T-helper 17 cell (primary cell): ENCODE measurements at regions not wholly inside any gene's neighbourhood (a gene's known extent, or its start where the extent isn't known, plus 50 kb on each side); places are given as distances from the start of the nearest gene placed in this dataset.
"Not testable (repeated sequence)": the region's sequence is repeated elsewhere in the genome, so short reads cannot be mapped to it uniquely, and the experiment has no call there.

Experiments
- ATAC-seq: fragments of 150-1000 bp; cut with Tn5 transposase; 2 replicates; pipeline ENCODE4 v1.10.0; 2021; ENCODE audit warnings: mild to moderate bottlenecking, moderate library complexity
- DNase-seq, 3 donors: peaks; one replicate each; pipeline versions ENCODE4 v3.0.0 to v3.0.0-alpha.2; 2020 to 2021
- H3K9me3 ChIP-seq: one replicate; pipeline ENCODE4 v1.7.0; 2013; ENCODE audit warnings: low read length, mild to moderate bottlenecking; ENCODE audit not compliant: control insufficient read depth, poor library complexity, severe bottlenecking
- H3K27ac Mint-ChIP-seq: one replicate; pipeline ENCODE4 v1.8.0; 2022; ENCODE audit warnings: mild to moderate bottlenecking, moderate library complexity, mixed read lengths
- H3K27me3 Mint-ChIP-seq: one replicate; pipeline ENCODE4 v1.8.0; 2022; ENCODE audit warnings: mixed read lengths
- H3K36me3 Mint-ChIP-seq: one replicate; pipeline ENCODE4 v1.8.0; 2022; ENCODE audit warnings: low read depth, mixed read lengths
- H3K4me1 Mint-ChIP-seq: one replicate; pipeline ENCODE4 v1.8.0; 2022; ENCODE audit warnings: mild to moderate bottlenecking, mixed read lengths
- H3K4me3 Mint-ChIP-seq: one replicate; pipeline ENCODE4 v1.8.0; 2022; ENCODE audit warnings: mild to moderate bottlenecking, moderate library complexity, mixed read lengths

DNA sequence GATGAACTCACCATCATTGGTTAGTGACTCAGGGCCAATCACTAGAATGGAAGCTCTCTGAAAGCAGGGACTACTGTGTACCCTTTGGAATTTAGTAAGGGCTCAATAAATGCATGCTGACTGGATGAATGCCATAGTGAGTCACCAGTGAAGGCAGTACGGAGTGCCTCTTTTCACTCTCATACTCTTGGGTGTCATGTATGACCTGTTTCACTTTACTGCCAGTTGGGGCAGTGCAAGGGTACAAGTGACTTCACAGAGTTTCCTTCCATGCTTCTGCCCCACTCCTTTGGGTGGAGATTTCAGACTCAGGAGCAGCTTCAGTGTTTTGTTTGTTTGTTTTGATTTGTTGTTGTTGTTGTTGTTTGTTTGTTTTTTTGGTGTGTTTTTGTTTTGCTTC is 57.7 kb downstream of the SOX3 start:
- no peak overlapping the region for H3K4me3 Mint-ChIP-seq
- H3K27me3 Mint-ChIP-seq: no peaks in the 10 kb centered on the region
- H3K4me1 Mint-ChIP-seq: no peaks in the 10 kb centered on the region
- ATAC-seq (no peak), DNase-seq (no peak)
- H3K27ac Mint-ChIP-seq: no peak overlapping the region
- H3K9me3 ChIP-seq: no peaks in the 10 kb centered on the region
- no peaks in the 10 kb centered on the region for H3K36me3 Mint-ChIP-seq

DNA sequence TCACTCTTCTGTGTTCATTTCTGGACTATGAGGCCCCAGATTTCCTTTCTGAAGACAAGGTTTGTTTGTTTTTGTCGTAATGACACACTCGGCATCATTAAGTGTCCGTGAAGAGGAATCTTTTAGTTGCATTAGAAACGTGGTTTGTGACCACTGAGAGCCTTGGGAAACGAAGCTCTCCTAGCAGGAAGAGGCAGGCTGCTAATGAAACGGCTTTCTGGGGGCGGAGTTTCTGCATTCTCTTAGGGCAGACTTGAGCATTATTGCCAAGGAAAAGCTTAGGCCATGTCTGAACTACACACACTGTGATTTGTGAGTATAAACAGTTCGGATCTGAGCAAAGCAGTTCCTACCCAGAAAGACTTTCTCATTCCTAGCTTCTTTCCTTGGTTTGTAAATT is 64.0 kb downstream of the SOX3 start:
- no peaks in the 10 kb centered on the region for H3K4me1 Mint-ChIP-seq
- no peak overlapping the region for H3K27ac Mint-ChIP-seq
- H3K36me3 Mint-ChIP-seq: no peaks in the 10 kb centered on the region
- no peak overlapping the region for H3K4me3 Mint-ChIP-seq
- H3K27me3 Mint-ChIP-seq: peaks cover 7% of the 10 kb centered on the region
- no peak for ATAC-seq
- DNase-seq: no peak
- H3K9me3 ChIP-seq: no peaks in the 10 kb centered on the region

DNA sequence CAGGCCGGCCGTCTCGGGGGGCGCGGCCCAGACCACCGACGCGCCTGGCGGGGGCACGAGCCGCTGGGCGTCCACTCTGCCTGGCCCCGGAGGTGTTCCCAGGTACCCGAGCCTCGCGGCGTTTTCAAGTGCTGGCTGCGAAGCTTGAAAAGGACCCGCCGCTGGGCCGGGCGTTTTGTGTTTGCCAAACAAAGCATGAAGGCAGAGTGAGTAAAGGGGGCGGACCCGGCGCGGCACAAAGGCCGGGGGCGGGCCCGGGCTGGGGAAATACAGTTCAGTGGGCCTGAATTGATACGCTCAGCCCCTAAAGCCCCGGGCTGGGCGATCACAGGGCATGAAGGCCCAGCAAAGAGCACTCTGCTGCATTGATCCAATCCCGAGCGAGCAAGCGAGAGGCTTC is 65.4 kb downstream of the SOX3 start:
- H3K27me3 Mint-ChIP-seq: peaks cover 7% of the 10 kb centered on the region
- no peaks in the 10 kb centered on the region for H3K4me1 Mint-ChIP-seq
- H3K36me3 Mint-ChIP-seq: no peaks in the 10 kb centered on the region

DNA sequence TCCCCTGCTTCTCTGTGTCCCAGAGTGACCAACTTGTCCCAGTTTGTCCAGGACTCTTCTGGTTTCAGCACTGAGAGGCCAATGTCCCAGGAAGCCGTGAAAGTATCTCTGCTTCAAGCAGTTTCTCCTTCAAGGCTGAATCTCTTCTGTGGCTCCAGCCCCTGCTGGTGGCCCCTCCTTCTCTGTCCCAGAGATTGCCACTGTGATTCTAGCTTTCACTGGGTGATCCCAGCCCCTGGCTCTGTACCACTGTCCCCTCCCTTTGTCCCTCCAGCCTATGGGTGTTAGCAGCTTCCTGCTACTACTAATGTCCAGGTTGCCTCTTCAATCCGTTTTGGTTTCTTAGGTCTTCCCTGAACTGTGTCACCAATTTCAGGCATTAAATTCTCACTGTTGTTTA is 70.5 kb downstream of the SOX3 start:
- DNase-seq (no peak), ATAC-seq (no peak)
- H3K36me3 Mint-ChIP-seq: no peaks in the 10 kb centered on the region
- H3K9me3 ChIP-seq: no peaks in the 10 kb centered on the region
- peaks cover 11% of the 10 kb centered on the region for H3K27me3 Mint-ChIP-seq
- no peaks in the 10 kb centered on the region for H3K4me1 Mint-ChIP-seq
- H3K27ac Mint-ChIP-seq: no peak overlapping the region
- no peak overlapping the region for H3K4me3 Mint-ChIP-seq

More for the DNA sequence above, 65.4 kb downstream of the SOX3 start:
- Mint-ChIP-seq H3K4me3 (no peak overlapping the region), H3K27ac (no peak overlapping the region)
- no peaks in the 10 kb centered on the region for H3K9me3 ChIP-seq
- ATAC-seq (no peak), DNase-seq (no peak)

DNA sequence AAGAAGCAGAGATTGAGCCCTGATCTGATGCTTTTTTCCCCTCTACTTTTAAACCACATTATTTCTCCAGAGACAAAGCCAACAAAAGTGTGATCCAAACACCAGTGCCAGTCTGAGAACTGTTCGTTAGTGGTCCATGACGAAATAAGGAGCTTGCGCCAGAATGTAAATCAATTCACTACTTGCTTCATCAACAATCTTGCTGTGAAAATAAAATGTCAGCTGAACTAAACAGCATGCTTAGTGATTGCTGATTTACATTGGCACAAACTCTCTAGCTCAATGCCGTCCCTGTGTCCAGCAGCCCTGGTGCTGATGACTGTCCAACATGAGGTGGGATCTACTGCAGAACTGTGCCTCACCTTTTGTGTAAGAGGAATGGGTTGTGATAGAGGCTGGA is 71.3 kb downstream of the SOX3 start:
- ATAC-seq: no peak
- H3K36me3 Mint-ChIP-seq: no peaks in the 10 kb centered on the region
- H3K27me3 Mint-ChIP-seq: peaks cover 11% of the 10 kb centered on the region

DNA sequence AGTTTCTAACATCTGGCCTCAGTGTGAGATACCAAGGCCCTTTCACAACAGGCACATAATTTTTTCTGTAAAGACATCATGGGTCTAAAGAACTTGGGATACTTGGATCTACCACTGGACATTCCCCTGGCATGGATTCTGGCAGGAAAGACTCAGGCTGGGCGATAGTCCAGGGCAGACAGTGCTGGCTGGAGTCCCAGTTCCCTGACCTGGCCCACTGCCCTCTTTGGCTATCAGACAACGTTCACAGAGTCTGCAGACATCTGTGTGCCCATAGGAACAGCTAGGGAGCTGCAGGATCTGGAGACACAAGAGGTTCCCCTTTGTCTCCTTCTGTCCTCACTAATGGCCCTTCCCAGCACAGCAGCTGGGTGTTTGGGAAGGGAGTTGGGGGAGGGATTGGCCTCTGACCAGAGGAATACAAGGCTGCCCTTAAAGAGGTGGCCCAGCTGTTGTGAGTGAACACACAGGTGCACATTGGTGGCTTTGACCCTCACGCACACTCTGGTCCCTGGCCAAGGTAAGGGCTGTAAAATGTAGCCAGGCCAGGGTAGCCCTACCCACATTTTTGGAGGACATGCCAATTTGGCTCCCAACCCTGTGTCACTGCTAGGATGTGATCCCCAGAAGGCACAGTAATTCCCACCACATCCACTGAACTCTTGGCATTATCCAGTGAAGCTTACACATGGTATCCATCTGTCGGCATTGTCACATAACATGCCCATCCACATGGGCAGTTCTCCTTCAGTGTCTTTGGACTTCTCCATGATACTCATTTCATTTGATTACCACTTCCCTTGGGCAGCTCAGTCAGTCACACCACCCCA is 72.3 kb downstream of the SOX3 start:
- H3K27me3 Mint-ChIP-seq: peaks cover 5% of the 10 kb centered on the region
- H3K4me3 Mint-ChIP-seq: no peak overlapping the region
- no peaks in the 10 kb centered on the region for H3K9me3 ChIP-seq
- H3K36me3 Mint-ChIP-seq: no peaks in the 10 kb centered on the region
- H3K27ac Mint-ChIP-seq: no peak overlapping the region
- ATAC-seq (no peak), DNase-seq (no peak)
- no peaks in the 10 kb centered on the region for H3K4me1 Mint-ChIP-seq

More for the DNA sequence above, 71.3 kb downstream of the SOX3 start:
- Mint-ChIP-seq H3K4me1 (no peaks in the 10 kb centered on the region), H3K27ac (no peak overlapping the region), H3K4me3 (no peak overlapping the region)
- no peak for DNase-seq
- H3K9me3 ChIP-seq: no peaks in the 10 kb centered on the region

DNA sequence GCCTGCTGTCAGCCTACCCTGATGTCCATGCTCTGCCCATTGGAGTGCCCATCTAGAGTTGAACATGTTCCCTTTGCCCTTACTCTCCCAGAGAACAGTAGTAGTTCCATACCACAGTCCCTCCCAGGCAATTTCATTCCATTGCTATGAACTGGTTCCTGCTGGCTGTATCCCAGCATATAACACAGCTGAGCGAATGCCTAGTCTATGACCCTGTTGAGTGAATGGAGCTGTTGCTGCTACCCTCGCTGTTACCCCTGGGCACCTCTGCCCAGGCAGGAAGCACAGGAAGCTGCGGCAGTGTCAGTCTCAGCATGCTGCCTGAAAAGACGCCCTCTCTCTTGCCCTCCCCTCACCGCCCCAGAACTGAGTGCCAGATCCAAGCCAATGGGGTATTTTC is 73.3 kb downstream of the SOX3 start:
- H3K9me3 ChIP-seq: no peaks in the 10 kb centered on the region
- H3K4me1 Mint-ChIP-seq: no peaks in the 10 kb centered on the region
- H3K27me3 Mint-ChIP-seq: peaks cover 4% of the 10 kb centered on the region
- H3K4me3 Mint-ChIP-seq: no peak overlapping the region
- H3K36me3 Mint-ChIP-seq: no peaks in the 10 kb centered on the region
- no peak for ATAC-seq
- no peak overlapping the region for H3K27ac Mint-ChIP-seq
- no peak for DNase-seq

DNA sequence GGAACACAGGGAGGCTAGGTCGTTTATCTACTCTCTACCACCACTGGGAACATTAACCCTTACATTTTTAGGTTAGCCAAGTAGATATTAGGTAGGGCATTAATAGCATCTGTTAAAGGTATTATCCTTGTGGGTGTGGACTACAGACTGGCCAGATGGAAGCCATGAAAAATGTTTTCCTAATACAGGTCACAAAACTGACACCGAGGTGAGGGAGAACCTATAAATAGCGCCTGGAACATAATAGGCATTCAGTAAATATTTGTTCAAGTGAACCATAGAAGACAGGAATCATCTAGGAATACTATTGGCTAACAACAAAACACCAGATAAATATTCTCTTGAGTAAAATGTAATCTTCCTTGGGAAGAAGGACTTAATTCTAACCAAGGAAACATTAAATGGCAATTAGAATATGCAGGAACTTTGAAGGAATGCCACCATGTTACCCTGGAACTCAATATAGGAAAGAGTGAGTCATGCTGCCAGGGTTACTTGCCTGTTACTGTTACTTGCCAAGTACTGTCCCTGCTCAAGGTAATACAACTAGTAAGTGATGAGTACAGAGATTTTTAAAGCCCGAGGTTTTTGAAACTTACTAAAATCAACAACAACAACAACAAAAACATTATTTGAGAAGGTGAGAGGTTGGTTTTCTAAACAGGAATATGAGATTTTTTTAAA is 79.0 kb downstream of the SOX3 start:
- Mint-ChIP-seq H3K27ac (no peak overlapping the region), H3K4me1 (no peaks in the 10 kb centered on the region), H3K36me3 (no peaks in the 10 kb centered on the region), H3K27me3 (peaks cover under 1% of the 10 kb centered on the region), H3K4me3 (no peak overlapping the region)
- ATAC-seq (no peak), DNase-seq (no peak)
- H3K9me3 ChIP-seq: no peaks in the 10 kb centered on the region

DNA sequence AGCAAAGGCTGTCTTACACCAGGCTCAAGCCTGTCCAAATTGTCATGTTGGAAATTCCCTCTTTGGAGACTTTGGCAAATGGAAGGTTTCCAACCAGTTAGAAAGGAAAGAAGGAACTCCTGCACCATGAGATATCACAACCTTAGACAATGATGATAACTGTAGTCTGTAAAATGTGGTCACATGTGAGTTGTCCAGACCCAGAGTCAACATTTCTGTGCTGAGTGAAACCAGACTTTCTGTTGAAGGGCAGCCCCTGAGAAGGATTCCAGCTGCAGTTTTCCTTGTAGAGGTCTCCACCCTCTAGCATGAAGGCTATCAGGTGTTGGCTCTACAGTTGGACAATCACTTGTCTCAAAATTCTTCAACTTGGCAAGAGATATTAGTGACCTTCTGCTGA is 82.4 kb downstream of the SOX3 start:
- H3K4me1 Mint-ChIP-seq: no peaks in the 10 kb centered on the region
- no peaks in the 10 kb centered on the region for H3K36me3 Mint-ChIP-seq
- H3K27me3 Mint-ChIP-seq: no peaks in the 10 kb centered on the region
- H3K9me3 ChIP-seq: no peaks in the 10 kb centered on the region
- no peak for DNase-seq
- H3K4me3 Mint-ChIP-seq: no peak overlapping the region
- no peak overlapping the region for H3K27ac Mint-ChIP-seq
- ATAC-seq: no peak

DNA sequence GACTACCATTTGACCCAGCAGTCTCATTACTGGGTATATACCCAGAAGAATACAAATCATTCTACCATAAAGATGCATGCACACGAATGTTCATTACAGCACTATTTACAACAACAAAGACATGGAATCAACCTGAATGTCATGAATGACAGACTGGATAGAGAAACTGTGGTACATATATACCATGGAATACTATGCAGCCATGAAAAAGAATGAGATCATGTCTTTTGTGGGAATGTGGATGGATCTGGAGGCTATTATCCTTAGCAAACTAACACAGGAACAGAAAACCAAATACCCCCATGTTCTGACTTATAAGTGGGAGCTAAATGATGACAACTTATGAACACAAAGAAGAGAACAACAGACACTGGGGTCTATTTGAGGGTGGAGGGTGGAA is 102.7 kb downstream of the SOX3 start:
- not testable (repeated sequence) for ATAC-seq, H3K36me3 Mint-ChIP-seq, H3K27ac Mint-ChIP-seq, H3K4me1 Mint-ChIP-seq, DNase-seq, H3K4me3 Mint-ChIP-seq, H3K27me3 Mint-ChIP-seq, H3K9me3 ChIP-seq

DNA sequence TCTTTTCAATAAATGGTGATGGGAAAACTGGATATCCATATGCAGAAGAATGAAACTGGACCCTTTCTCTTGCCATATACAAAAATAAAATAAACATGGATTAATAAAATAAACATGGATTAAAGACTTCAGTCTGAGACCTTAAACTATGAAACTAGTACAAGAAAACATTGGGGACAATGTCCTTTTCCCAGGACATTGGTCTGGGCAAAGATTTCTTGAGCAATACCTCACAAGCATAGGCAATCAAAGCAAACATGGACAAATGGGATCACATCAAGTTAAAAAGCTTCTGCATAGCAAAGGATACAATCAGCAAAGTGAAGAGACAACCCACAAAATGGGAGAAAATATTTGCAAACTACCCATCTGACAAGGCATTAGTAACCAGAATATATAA is 108.5 kb downstream of the SOX3 start:
- H3K4me1 Mint-ChIP-seq, DNase-seq, H3K9me3 ChIP-seq, H3K36me3 Mint-ChIP-seq, H3K27ac Mint-ChIP-seq, H3K27me3 Mint-ChIP-seq, ATAC-seq, H3K4me3 Mint-ChIP-seq: not testable (repeated sequence)

DNA sequence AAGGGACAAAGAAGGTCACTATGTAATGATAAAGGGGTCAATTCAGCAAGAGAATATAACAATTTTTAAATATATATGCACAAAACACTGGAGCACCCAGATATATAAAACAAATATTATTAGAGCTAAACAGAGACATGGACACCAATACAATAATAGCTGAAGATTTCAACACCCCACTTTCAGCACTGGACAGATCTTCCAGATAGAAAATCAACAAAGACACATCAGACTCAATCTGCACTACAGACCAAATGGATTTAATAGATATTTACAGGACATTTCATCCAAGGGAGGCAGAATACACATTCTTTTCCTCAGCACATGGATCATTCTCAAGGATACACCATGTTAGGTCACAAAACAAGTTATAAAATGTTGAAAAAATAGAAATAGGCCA is 111.4 kb downstream of the SOX3 start:
- Mint-ChIP-seq H3K36me3 (peaks cover 2% of the 10 kb centered on the region), H3K4me1 (no peaks in the 10 kb centered on the region), H3K27me3 (no peaks in the 10 kb centered on the region), H3K27ac (no peak overlapping the region), H3K4me3 (no peak overlapping the region)
- DNase-seq (no peak), ATAC-seq (no peak)
- no peaks in the 10 kb centered on the region for H3K9me3 ChIP-seq

DNA sequence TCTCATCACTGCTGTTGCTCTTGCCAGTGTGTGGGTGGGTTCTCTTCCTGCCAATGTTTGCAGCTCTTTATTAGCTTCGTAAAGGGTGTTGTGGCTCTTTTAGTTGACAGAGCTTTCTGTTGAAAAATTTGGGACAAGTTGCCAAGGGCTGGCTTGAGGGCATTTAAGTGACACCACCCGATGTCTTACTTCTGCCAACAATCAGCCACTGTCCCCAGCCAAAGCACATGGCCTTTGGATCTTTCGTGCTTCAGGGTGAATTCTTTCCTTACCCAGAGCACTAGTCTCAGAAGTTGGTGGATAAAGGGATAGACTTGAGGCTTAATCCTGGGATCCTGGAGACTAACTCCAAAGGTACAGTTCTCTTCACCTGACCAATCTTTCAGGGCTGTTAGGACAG is 113.6 kb downstream of the SOX3 start:
- peaks cover 2% of the 10 kb centered on the region for H3K36me3 Mint-ChIP-seq
- H3K4me1 Mint-ChIP-seq: no peaks in the 10 kb centered on the region
- H3K9me3 ChIP-seq: no peaks in the 10 kb centered on the region
- ATAC-seq (no peak), DNase-seq (no peak)
- H3K27me3 Mint-ChIP-seq: no peaks in the 10 kb centered on the region
- H3K27ac Mint-ChIP-seq: no peak overlapping the region
- H3K4me3 Mint-ChIP-seq: no peak overlapping the region

DNA sequence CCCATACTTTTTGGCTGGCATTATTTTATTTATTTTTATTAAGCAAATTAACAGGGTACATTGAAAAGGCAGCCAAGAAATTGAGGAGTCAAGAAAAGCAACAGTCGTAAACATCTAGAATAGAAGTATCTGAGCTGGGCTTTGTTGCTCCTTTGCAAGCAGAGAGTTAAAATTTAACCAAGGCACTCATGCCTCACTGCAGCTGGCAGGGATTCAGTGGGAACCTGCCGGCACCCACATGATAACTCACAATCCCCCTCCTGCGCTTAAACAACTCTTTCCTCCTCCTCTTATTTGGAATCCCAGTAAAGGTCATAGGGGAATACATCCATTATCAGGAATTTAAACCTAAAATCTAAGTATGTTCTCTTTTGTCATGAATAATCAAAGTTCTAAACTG is 115.5 kb downstream of the SOX3 start:
- no peaks in the 10 kb centered on the region for H3K4me1 Mint-ChIP-seq
- no peaks in the 10 kb centered on the region for H3K9me3 ChIP-seq
- H3K27me3 Mint-ChIP-seq: no peaks in the 10 kb centered on the region
- no peak overlapping the region for H3K4me3 Mint-ChIP-seq
- peaks cover 1% of the 10 kb centered on the region for H3K36me3 Mint-ChIP-seq
- H3K27ac Mint-ChIP-seq: no peak overlapping the region
- DNase-seq (no peak), ATAC-seq (no peak)
